ENCODE measurements at regions not wholly inside any gene's neighbourhood (a gene's known extent, or its start where the extent isn't known, plus 50 kb on each side); places are given as distances from the start of the nearest gene placed in this dataset.

DNA sequence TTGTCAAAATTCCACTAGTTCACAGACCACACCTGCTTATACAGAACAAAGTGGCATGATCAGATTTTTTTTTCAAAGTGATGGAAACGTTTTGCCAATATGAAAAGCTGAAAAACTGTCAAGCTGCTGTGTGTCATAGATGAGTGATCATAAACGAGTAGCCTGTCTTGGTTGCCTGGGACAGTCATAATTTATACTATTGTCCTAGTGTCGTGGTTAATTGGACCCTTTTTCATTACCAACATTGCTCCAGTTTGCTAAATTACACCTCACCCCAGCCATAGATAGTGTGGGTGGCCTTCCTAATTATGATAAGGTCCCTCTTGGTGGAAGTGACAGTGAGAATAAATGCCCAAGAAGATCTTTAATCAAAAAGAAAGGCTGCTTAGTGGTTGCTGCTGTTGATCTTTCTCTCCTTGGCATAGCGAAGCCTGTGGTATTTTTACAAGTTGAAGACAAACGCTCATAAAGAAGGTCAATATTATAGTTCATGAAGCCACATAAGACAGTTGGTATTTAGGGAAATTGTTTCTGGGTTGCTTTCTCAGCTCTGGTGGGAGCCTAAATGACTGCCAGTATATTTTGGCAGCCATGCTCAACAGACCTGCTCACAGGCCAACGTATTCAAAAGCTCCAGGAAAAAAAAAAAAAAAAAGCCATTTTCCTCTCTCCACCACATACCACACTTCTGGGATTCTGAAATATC is 478.1 kb downstream of the PLA2G4A start:
- no peak for DNase-seq

DNA sequence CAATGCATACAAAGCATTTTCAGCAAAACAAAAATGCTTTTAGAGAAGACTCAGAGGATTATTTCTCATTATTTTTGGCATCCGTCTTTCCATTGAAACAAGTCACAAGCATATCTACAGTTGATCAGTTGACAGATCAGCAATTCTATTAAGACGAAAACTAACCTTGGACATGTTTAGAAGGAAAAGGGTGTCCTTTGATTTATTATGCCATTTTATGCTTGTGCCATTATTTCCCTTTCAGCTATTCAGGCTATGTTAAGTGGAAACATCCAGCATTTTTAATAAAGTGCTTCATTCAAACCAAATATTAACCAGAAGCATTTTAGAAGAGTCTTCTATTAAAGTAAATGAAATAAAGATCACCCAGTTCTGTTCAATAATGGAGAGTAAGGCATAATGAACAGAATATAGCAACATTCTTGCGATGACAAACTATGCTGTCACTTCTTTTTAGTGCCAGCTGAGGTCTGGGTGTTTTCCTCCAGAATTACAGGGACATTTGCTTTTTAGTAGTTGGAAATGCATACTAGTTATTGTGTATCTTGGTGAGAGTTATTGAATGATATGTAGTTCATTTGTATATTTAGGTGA is 481.4 kb downstream of the PLA2G4A start:
- DNase-seq = no peak

DNA sequence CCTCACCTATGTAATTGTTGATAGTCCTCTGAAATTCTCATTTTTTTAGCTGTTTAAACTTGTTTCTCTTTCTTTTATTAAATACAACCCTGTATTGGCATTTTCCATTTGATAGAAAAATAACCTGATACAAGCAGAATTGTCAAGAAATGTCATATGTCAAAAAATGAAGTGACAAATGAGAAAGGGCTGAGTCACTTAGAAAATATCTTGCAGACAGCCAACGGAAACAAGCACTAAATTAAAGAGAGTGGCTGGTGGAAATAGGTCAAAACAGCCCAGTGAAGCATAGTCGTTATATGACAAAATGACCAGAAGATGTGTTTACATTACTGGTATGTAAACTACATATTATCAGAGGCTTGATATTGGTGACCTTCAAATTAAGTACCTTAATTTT is 484.4 kb downstream of the PLA2G4A start:
- no peak for DNase-seq

DNA sequence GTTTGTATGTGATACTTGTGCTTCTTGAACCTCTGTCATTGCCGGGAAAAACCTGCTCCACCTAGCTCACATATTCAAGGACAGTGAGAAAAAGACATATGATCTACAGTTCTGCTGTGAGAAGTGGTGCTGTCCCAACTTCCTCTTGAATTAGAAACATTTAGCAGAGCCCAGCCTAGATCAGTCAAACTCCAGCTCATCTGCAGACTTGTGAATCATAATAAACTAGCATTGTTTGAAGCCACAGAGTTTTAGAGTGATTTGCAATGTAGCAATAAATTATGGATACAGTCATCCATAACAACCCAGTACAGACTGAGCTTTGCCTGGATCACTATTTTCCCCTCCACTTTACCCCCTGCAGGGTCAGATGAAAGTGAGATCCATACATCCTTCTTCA is 497.8 kb downstream of the PLA2G4A start:
- DNase-seq = no peak

DNA sequence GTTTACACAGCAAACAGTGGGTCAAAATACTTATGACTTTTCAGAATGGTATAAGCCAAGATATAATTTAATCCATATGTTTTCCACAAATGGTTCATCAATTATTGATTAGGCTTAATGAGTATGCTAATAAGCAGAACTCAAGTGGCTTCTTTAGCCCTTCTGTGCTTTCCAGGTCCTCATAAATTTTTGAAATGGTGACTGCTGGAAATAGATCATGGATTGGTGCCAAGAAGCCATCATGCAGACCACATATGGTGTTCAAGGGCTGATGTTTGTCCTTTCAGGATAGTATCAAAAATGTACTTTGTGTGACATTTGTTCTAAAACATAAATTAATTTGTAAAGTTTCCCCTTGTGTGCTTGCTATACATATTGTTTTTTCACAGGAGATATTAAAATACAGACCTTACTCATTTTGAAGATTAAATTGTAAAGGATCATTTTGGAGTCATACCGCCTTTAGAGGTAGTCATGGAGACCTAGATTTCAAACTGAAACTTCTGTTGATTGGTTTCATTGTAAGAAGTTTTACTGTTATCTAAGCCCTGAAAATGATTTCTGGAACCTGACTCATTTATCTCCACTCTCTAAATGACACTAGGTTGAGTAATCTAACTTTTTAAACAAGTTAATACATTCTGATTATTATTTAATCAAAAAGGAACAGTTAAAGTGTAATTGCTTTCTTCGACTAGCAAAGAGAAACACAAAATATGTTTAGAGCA is 507.9 kb downstream of the PLA2G4A start:
- DNase-seq = no peak

DNA sequence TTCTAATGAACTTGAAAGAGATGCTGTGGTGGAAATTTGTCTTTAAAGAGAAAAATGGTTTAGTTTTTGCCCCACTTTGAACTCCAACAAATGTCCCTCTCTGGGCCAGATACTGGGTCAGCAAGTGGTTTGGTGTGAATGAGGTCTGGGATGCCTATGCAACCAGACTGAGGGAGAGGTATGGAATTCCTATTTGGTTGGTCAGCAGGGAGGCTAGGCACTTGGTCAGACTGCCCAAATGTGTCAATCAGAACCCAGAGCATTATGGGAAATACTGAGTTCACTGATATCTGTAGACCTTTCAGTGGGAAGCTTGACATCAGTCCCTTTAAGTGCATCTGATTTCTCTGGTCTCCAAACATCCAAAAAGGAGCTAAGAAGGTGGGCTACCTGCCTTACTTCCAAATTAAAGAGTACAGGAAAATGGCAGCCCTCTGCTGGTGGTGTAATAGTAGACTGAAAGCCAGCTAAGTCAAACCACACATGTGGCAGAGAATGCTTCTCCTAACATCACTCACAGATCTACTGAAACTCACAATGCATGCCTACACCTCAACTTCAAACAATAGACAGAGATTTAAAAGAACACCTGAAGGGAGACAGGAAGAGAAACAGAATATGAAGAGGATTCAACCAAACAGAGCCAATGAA is 510.1 kb downstream of the PLA2G4A start:
- no peak for DNase-seq

DNA sequence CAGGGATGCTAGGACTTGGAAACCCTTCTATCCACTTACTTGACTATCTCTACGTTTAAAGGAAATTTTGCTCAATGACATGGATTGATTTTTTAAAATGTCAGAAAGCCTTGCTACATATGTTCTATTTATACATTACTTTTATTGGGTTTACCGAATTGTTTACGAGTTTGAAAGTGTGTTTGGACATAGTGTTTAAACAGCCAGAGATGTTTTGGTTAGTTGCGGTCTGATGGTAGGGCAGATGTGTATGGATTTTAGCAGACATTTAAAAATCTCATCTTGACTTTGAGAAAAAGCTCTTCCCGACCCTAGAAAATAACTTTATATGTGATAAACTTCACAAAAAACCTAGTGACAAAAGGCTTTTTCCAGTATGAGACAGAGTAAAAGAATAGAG is 513.7 kb downstream of the PLA2G4A start:
- DNase-seq = no peak

DNA sequence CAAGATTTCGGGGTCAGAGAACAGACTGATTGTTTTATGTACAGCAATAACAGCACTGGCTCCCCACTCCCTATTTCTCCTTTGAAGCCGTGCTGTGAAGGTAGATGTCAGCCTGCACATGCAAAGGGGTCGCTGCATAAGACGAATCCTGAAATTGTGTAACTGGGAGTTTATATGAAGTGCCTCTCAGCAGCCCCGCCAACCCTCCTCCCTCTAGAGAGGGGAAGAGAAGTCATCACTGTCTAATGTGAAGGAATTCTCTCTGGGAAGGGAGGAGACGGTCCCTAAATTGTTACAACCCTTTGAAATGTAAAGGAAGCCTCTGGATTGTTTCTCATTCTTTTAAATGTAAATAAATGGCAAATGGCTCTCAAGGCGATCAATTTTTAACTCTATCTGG is 545.3 kb downstream of the PLA2G4A start:
- no peak for DNase-seq

DNA sequence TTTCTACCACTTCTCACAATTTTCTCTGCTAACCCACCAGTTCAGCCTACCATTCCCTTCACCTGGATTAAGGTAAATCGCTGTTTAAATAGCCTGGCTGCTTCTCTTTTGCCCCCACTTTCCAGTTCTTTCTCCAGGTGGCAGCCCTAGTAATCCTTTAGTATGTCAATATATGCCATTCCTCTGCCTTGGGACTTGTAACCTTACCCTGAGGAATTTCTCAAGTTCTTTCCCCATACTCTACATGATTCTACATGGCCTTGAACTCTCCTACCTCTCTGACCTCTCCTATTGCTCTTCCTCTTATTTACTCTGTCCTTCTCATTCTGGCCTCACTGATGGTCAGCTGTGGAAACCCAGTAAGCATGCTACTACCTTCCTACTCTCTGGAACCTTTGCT is 546.0 kb downstream of the PLA2G4A start:
- DNase-seq = no peak

DNA sequence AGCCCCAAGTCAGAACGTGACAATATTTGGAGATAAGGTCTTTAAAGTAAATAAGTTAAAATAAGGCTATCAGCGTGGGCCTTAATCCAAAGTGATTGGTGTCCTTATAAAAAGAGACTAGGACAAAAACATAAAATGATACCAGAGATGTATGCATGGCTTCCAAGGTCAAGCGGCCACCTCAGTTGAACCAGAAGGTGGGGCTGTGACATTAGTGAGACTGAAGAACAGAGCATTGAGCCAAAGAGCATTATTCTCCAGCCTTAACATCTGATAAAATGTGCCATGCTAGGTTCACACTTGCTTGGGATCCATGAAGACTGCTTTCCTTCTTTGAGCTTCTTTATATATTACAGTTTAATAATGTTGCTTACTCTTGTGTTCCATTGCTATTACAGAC is 554.6 kb downstream of the PLA2G4A start:
- DNase-seq = no peak

DNA sequence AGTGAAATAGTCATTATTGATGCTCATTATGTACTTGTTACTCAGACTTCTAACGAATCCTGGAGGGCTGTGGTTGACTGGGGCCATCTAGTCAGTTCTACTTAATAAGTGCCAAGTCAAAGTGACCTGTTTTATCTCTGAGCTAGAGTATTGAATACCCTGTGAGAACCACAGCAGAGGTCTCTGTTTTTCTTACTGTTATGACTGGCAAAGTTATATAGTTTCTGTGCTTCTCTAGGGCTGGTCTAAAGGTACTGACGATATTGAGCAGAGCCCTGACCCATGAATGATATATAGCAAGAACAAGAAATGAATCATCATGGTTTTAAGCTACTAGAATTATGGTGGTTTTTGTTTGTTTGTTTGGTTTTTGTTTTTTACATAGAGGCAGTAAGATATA is 555.8 kb downstream of the PLA2G4A start:
- no peak for DNase-seq

DNA sequence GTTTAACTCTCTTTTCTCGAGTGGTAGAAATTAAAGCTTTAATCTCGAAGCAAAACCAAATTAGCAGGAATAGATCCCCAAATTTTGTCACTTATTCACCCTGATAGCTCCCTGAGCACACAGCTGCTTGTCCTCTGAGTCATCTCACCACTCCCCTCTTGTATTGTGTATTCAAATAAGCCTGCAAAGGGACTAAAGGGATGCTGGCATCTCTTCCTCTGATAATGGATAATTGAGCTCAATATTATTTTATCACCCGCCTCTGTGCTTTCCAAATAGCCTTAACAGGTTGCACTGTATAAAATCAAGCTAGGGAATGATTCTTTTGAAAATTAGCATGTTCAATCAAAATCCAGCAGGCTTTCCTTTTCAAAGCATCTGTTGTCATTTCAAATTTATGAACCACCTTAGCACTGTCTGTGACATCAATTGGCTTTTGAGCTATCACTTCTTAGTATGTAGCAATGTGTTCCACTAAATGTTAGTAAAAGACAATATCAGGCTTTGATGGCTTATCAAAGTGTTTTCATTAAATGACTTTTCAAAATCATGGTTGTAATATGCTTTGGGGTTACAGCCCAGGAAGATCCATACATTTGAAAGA is 561.6 kb downstream of the PLA2G4A start:
- no peak for DNase-seq

DNA sequence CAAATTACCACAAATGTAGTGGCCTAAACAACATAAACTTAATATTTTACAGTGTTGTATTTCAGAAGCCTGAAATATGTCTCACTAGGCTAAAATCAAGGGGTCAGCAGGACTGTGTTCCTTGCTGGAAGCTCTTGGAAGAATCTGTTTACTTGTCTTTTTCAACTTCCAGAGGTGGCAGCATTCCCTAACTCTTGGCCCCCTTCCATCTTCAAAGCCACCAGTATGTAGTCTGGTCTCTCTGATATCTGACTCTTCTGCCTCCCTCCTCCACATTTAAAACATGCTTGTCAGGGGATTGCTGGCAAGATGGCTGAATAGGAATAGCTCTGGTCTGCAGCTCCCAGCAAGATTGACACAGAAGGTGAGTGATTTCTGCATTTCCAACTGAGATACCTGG is 567.5 kb downstream of the PLA2G4A start:
- DNase-seq = no peak

DNA sequence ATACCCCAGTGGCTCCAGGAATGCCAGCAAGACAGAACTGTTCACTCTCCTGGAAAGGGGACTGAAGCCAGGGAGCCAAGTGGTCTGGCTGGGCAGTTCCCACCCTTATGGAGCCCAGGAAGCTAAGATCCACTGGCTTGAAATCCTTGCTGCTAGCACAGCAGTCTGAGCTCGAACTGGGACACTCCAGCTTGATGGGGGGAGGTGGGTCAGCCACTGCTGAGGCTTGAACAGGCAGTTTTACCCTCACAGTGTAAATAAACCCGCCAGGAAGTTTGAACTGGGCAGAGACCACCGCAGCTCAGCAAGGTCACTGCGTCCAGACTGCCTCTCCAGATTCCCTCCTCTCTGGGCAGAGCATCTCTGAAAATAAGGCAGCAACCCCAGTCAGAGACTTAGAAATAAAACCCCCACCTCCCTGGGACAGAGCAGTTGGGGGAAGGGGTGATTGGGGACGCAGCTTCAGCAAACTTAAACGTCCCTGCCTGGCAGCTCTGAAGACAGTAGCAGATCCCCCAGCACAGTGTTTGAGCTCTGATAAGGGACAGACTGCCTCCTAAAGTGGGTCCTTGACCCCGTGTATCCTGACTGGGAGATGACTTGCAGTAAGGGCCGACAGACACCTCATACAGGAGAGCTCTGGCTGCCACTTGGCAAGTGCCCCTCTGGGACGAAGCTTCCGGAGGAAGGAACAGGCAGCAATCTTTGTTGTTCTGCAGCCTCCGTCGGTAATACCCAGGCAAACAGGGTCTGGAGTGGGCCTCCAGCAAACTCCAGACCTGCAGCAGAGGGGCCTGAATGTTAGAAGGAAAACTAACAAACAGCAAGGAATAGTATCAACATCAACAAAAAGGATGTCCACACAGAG is 568.4 kb downstream of the PLA2G4A start:
- no peak for DNase-seq

DNA sequence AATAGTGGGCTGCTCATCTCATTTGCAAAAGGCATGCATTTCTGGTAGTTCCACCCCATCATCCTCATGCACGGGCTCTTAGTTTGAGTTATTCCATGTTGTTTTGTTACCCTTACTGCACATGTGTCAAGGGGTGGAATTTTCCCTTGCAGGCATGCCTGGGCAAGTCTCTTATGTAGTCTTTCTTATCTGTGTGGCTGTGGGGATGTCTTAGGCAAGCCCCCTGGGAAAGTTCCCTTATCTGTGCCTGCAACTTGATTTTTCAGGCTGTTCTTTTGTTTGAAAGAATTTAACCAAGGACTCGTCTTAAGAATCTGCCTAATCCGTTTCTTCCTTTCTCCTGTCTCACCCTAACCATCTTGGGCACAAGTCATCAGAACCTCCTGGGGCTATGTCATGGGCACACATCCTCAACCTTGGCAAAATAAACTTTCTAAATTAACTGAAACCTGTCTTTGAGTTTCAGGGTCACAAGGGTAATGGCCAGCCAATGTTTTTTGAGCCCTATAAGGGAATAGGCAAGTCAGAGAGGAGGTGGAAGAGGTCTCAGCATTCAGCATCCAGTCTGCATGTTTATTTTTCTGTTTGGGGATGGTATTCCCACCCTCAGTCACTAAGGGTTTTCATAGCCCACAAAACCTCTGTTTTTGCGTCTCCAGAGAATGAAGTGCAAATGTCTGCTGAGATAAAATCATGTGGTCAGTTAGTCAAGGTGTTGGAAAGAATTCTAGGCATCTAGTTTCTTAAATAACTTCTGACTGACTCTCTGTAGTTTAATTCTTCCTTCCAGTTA is 579.7 kb downstream of the PLA2G4A start:
- DNase-seq = no peak

DNA sequence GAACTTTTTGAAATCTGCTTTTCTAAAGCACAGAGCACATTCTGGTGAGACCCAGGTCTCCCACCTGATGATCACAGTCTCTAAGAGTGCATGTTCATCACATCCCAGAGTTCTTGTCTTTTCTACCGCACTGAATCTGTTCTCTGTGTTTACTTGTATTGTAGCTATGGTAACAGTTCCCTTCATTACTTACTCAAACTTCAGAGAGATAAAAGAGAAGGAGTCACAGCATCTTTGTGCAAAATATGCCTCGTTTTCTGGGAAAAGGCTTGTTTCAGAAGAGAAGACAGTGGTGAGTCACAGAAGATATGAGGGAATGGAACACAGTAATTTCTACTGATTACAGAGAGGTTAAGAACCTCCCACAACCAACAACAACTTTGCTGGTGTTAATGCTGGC is 580.6 kb downstream of the PLA2G4A start:
- no peak for DNase-seq

DNA sequence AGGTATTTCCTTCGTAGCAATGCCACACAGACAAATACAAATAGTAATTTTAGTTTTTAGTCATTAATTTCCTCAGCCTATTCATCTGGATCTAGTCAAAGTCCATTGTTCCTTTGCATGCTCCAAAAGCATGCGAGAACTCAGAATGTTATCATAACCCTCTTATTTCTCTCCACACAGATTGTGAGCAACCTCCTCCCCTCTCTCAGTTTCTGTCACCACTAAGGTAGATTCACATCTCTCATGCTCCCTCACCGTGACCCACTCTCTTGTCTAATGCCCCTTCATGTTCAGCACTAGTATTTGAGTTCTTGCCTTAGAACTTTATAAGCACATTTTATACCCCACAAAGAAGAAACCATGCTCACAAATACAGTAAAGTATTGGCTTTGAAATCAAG is 582.4 kb downstream of the PLA2G4A start:
- no peak for DNase-seq

DNA sequence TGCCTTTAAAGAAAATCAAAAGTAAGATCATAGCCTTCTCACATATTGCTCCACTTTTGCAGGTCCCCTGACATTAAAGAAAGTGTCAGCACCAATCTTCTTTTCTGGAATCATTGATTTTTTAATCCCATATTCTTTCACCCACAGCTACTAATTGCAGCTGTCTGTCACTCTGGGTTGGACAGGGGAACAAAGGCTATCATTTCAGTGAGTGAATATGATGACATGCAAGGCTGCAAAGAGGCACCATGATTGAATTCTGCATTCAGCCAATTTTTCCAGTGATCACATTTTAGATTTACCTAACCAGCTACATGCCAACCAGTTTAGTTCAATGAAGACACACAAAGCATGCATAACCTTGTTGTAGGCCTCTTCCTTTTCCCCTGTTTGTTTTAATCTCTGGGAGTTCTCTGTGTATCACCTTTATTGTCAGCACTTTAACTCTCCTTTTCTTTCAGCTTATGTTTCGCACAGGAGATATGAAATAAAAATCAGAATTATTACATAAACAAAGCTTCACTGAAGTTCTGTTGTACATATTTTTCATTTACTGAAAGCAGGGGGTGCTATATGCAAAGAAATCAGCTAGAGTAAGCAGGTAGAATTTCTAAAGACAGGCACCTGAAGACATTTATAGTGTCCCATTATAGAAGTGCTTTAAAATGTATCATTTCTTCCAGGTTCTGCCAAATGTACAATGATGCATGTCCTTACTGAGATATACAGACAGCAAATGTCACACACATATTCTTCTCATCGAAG is 584.8 kb downstream of the PLA2G4A start:
- DNase-seq = no peak

DNA sequence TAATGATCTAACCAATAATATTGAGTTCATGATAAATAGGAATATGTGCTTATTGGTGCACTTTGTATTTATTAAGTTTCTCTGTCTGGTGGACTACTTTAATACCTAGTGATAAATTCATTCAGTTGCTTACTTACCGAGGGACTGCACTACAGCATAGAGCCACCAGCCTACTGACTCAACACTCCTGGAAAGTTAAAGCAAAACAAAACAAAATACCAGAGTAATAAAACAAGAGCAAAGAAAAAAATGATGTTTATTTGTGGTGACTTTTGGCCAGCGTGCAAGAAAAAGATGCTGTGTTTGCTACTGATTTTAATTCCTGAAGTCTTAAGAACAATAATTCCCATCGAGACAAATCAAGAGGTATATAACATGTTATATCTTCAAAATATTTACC is 586.3 kb downstream of the PLA2G4A start:
- no peak for DNase-seq

DNA sequence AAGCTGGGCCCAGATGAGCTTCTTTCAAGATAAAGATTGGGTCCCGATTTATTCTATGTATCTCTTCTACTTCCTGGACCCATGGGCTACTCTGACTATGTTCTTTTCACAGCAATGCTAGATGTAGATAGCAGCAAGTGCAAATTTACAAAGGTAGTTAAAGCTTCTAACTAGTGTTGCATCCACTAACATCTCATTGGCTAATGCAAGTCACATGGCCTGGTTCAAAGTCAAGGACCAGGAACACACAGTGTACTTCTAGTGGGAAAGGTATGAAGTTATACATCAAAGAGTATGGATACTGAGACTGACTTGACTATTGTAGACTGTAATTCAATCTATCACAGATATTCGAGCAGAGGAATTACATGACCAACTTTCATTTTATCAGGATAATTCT is 588.8 kb downstream of the PLA2G4A start:
- DNase-seq = no peak

All from right lung (tissue), 2 donors.